ENCODE measurements at regions not wholly inside any gene's neighbourhood (a gene's known extent, or its start where the extent isn't known, plus 50 kb on each side); places are given as distances from the start of the nearest gene placed in this dataset.
A peak's percentile ranks its signal among the peaks of the same experiment; 100 is the strongest.

DNA sequence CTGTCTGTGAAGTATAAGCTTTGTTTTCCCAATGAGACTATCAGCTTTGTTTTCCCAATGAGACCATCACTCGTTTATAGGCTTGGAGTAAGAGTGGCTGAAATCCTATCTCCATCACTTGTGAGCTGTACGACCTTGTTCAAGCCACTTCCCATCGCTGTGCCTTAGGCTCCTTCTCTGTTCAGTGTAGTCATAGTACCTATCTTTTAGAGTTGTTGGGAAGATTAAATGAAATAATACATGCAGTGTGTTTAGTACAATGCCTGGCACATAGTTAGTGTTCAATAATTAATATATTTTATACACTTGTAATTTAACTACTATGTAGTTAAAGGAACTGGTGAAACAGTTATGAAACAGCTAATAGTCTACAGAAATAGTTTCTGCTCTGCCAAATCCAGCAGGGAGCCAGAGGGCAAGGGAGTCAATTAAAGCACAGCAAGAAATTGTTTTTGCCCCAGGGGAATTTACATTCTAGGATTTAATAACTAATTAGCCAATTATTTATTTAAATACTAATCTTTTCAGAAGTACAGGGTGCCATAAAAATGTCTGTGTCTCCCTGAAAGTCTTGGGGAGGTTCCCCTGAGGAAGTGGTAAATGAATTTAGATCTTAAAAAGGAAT lies 139.3 kb upstream of the HMCN1 start:
- intact Hi-C loops (cut with DNase I; ENCODE audit: low total_unique reads) = no loop called here

DNA sequence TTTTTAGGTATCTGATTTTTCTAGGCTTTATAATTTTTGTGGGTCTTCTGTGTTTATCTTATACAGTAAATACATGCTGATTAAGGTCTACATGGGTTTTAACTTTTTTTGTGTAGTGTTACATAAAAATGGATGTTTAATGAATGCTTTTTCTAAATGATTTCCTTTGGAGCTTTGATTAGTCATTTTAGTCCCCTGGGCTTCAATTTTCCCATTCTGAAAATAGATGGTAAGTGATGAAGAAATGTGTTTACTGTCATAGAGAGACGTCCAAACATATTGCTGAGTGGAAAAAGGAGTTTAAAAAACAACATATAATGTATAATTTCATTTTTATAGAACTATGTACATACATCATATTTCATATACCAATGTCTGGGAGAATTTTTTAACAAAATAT lies 140.9 kb upstream of the HMCN1 start:
- WGBS, 2 donors = 27 to 38% methylated on average over 1 of the region's 1 CpG
- Histone ChIP-seq H3K27ac (no peak overlapping the region), H3K4me3 (no peak overlapping the region), H3K36me3 (ENCODE audit: low read depth, missing control alignments) (no peaks in the 10 kb centered on the region), H3K27me3 (no peaks in the 10 kb centered on the region), H3K9me3 (no peaks in the 10 kb centered on the region), H3K4me1 (peaks cover 7% of the 10 kb centered on the region)
- TF ChIP-seq POLR2A (IDR thresholded peaks at IDR 0.05) = no peak
- TF ChIP-seq, protein P1, sequence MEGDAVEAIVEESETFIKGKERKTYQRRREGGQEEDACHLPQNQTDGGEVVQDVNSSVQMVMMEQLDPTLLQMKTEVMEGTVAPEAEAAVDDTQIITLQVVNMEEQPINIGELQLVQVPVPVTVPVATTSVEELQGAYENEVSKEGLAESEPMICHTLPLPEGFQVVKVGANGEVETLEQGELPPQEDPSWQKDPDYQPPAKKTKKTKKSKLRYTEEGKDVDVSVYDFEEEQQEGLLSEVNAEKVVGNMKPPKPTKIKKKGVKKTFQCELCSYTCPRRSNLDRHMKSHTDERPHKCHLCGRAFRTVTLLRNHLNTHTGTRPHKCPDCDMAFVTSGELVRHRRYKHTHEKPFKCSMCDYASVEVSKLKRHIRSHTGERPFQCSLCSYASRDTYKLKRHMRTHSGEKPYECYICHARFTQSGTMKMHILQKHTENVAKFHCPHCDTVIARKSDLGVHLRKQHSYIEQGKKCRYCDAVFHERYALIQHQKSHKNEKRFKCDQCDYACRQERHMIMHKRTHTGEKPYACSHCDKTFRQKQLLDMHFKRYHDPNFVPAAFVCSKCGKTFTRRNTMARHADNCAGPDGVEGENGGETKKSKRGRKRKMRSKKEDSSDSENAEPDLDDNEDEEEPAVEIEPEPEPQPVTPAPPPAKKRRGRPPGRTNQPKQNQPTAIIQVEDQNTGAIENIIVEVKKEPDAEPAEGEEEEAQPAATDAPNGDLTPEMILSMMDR (IDR thresholded peaks at IDR 0.05) = no peak
- intact Hi-C loops (cut with DNase I; ENCODE audit: low total_unique reads) = no loop called here
- no peak for DNase-seq

More for the DNA sequence above, 139.3 kb upstream of the HMCN1 start:
- Histone ChIP-seq H3K4me1 (peaks cover 7% of the 10 kb centered on the region), H3K27me3 (no peaks in the 10 kb centered on the region), H3K4me3 (no peak overlapping the region), H3K27ac (peak overlapping the region; percentile 7 to 41), H3K9me3 (no peaks in the 10 kb centered on the region), H3K36me3 (ENCODE audit: low read depth, missing control alignments) (no peaks in the 10 kb centered on the region)
- TF ChIP-seq POLR2A (IDR thresholded peaks at IDR 0.05) = no peak
- TF ChIP-seq, protein P1 (IDR thresholded peaks at IDR 0.05) = no peak
- WGBS, 2 donors = 36 to 65% methylated on average over 3 of the region's 3 CpGs
- no peak for DNase-seq

DNA sequence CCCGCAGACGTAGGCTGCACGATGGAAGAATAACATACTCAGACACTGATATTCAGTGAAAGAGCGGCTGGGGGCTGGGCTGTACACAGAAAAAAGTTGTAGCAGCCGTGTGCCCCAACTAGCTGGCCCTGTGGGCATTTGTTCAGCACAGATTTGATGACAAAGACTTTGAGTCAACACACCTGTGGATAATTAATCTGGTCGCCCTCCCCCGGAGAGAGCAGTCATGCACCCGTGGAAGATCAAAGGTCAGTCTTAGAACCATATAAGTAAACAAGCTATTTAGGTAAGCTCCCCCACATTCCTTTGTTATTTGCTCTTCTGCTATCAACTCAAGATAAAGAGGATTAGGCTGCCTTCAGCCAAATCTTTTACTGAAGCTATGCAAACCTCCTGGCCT lies 148.4 kb upstream of the HMCN1 start:
- WGBS, 2 donors = 70 to 71% methylated on average over 8 of the region's 8 CpGs
- Histone ChIP-seq H3K9me3 (no peaks in the 10 kb centered on the region), H3K27ac (no peak overlapping the region), H3K36me3 (ENCODE audit: low read depth, missing control alignments) (no peaks in the 10 kb centered on the region), H3K4me1 (no peaks in the 10 kb centered on the region), H3K4me3 (no peak overlapping the region), H3K27me3 (no peaks in the 10 kb centered on the region)
- TF ChIP-seq POLR2A (IDR thresholded peaks at IDR 0.05) = no peak
- TF ChIP-seq, protein P1 (IDR thresholded peaks at IDR 0.05) = no peak
- intact Hi-C loops (cut with DNase I; ENCODE audit: low total_unique reads) = no loop called here
- no peak for DNase-seq

DNA sequence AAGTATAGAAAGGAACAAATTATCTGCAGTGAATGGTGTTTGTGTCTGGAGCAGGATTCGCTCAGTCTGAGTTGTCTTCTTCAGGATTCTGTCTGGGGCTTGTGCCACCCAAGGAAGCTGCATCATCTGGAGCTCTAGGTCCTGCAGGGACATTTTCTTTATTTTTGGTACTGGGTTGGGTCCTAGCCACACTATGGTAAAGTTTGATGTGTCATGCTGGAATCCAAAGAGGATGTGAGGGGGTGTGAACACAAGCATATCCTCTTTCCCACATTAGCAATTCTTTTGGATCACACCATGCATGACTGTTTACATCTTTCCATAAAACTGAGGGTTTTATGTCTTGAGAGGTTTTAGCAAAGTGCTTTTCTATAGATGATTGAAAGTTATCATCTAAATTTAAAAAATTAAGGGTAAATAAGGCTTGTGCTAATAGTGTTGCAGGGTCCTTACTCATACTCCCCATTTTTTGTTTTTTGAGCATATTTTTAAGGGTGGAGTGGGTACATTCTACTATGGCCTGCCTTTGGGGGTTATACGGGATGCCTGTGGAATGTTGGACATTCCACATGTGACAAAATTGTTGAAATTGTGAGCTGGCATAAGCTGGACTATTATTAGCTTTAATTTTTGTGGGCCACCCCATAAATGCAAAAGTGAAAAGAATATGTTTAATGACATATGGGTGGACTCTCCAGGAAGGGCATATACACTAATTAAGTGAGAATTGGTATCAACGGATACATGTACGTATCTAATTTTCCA lies 152.0 kb upstream of the HMCN1 start:
- Histone ChIP-seq H3K9me3 (no peaks in the 10 kb centered on the region), H3K4me3 (no peak overlapping the region), H3K27ac (no peak overlapping the region), H3K27me3 (no peaks in the 10 kb centered on the region), H3K36me3 (ENCODE audit: low read depth, missing control alignments) (no peaks in the 10 kb centered on the region), H3K4me1 (no peaks in the 10 kb centered on the region)
- WGBS, 2 donors = 86 to 90% methylated on average over 4 of the region's 4 CpGs
- intact Hi-C loops (cut with DNase I; ENCODE audit: low total_unique reads) = no loop called here
- no peak for TF ChIP-seq POLR2A (IDR thresholded peaks at IDR 0.05)
- TF ChIP-seq, protein P1 (IDR thresholded peaks at IDR 0.05) = no peak
- no peak for DNase-seq
